GM19467 (cell line): ENCODE measurements at regions not wholly inside any gene's neighbourhood (a gene's known extent, or its start where the extent isn't known, plus 50 kb on each side); places are given as distances from the start of the nearest gene placed in this dataset.
A peak's percentile ranks its signal among the peaks of the same experiment; 100 is the strongest.

ENCODE experiments used
- ATAC-seq: cut with Tn5 transposase; IDR thresholded peaks from one replicate; pipeline ENCODE4 v1.9.1; 2021; ENCODE audit warnings: mild to moderate bottlenecking, moderate library complexity; ENCODE audit not compliant: unreplicated experiment

- ATAC-seq, result no peak
Measured at GRCh38 chr18:66150650-66151049, 399.8 kb downstream of the CDH7 start.

GRCh38 chr18:66143029-66143428, 392.2 kb downstream of the CDH7 start:
- ATAC-seq, result no peak

GRCh38 chr18:66141716-66142115, 390.9 kb downstream of the CDH7 start:
- no peak for ATAC-seq

- no peak for ATAC-seq
Measured at GRCh38 chr18:66138642-66139041, 387.8 kb downstream of the CDH7 start.

- no peak for ATAC-seq
Measured at GRCh38 chr18:66136039-66136438, 385.2 kb downstream of the CDH7 start.

- ATAC-seq, result no peak
Measured at GRCh38 chr18:66129248-66129647, 378.4 kb downstream of the CDH7 start.

- ATAC-seq, result no peak
Measured at GRCh38 chr18:66126266-66126665, 375.5 kb downstream of the CDH7 start.

GRCh38 chr18:66124394-66124793, 373.6 kb downstream of the CDH7 start:
- no peak for ATAC-seq

GRCh38 chr18:66119347-66119746, 368.5 kb downstream of the CDH7 start:
- no peak for ATAC-seq

- ATAC-seq, result no peak
Measured at GRCh38 chr18:66111018-66111417, 360.2 kb downstream of the CDH7 start.

GRCh38 chr18:66110607-66111006, 359.8 kb downstream of the CDH7 start:
- ATAC-seq, result no peak

GRCh38 chr18:66109981-66110380, 359.2 kb downstream of the CDH7 start:
- ATAC-seq, result no peak

- no peak for ATAC-seq
Measured at GRCh38 chr18:66107546-66107945, 356.7 kb downstream of the CDH7 start.

GRCh38 chr18:66105016-66105415, 354.2 kb downstream of the CDH7 start:
- no peak for ATAC-seq

GRCh38 chr18:66103550-66103949, 352.7 kb downstream of the CDH7 start:
- ATAC-seq, result no peak

GRCh38 chr18:66083078-66083477, 332.3 kb downstream of the CDH7 start:
- ATAC-seq, result no peak

- no peak for ATAC-seq
Measured at GRCh38 chr18:66078925-66079800, 328.4 kb downstream of the CDH7 start.

- ATAC-seq, result no peak
Measured at GRCh38 chr18:66077066-66077465, 326.3 kb downstream of the CDH7 start.

GRCh38 chr18:66066191-66066590, 315.4 kb downstream of the CDH7 start:
- no peak for ATAC-seq

- ATAC-seq, result no peak
Measured at GRCh38 chr18:66048406-66048805, 297.6 kb downstream of the CDH7 start.

- peak; percentile 76 for ATAC-seq
Measured at GRCh38 chr18:66046032-66046602, 295.3 kb downstream of the CDH7 start.

- no peak for ATAC-seq
Measured at GRCh38 chr18:66043009-66043408, 292.2 kb downstream of the CDH7 start.
